GM21381 (cell line): ENCODE measurements at regions not wholly inside any gene's neighbourhood (a gene's known extent, or its start where the extent isn't known, plus 50 kb on each side); places are given as distances from the start of the nearest gene placed in this dataset.
"Not testable (repeated sequence)": the region's sequence is repeated elsewhere in the genome, so short reads cannot be mapped to it uniquely, and the experiment has no call there.

Source experiments
- ATAC-seq: cut with Tn5 transposase; IDR thresholded peaks from one replicate; pipeline ENCODE4 v1.9.1; 2021; ENCODE audit warnings: mild to moderate bottlenecking, moderate library complexity; ENCODE audit not compliant: unreplicated experiment

DNA sequence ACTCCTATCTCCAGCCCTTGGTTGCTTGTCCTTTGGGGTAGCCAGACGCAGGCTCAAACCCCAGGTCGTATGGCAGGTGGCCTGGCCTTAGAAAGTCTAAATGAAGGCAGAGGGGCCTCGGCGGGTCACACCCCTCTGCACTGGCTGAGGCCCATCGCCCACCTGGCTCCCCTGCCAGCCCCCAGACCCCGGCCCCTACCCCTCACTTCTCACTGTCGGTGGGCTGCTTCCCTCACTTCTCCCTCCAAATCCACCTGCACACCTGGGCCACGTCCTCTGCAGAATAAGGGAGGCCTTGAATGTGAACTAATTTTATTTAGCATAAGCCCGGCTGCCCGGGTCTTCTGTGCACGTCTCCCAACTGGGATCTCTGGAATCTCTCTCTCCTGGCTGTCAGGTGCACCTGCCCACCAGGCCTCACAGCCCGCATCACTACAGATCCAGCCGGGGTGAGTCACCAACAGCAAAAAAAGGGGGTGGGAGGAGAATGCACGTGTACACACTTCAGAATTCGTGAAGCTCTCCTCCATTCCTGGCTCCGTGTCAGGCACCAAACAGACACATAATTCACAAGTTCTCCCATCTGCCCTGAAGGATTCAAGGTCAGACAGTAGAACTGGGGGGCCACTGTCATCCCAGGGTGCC lies 107.5 kb upstream of the SIM2 start:
- ATAC-seq: no peak

DNA sequence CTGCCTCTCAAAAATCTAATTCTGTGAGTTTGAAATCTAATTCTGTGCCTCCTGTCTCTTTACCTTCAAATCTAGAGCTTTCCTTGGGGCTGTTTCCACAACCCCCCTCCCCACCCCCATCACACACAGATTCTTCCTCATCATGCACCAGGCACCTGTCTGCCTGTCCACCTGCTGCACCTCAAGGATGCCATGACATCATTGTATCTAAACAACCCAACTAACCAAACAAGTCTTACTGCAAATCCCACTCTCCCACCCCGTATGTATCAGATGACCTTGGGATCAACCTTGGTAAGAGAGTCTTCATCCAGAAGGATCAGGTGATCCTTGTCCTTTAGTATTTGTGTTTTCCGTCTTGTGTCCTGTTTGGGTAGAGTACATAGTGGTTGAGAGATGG lies 102.7 kb upstream of the SIM2 start:
- no peak for ATAC-seq

DNA sequence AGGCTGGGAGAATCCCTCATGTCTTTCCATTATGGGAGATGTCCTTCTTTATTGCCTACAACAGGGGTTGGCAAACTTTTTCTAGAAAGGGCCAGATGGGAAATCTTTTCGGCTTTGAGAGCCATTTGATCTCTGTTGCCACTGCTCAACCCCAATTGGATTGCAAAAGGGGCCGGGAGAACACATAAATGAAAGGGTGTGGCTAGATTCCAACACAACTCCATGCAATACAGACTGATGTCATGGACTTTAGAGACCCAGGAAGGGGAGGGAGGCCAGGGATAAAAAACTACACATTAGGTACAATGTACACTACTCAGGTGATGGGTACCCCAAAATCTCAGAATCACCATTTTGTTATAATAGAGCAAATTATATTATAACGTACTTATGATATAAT lies 97.6 kb upstream of the SIM2 start:
- ATAC-seq: no peak

DNA sequence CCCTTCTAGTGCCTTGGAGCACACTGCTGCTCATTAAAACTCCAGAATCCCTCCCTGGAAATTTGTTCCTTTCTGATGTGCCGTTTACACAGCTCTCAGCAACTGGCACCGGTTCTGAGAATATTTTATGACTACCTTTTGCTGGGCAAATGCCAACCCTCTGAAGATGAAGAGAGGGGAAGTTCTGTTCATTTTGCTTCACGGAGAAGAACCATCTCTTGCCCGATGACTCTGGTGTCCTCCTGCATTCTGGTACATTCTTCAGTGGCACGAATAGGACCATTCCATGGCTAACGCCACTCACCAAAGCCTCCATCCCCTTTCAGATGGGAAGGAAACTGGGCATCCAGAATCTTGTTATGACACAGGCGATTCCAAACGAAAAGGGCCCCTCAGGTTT lies 96.2 kb upstream of the SIM2 start:
- ATAC-seq: no peak

DNA sequence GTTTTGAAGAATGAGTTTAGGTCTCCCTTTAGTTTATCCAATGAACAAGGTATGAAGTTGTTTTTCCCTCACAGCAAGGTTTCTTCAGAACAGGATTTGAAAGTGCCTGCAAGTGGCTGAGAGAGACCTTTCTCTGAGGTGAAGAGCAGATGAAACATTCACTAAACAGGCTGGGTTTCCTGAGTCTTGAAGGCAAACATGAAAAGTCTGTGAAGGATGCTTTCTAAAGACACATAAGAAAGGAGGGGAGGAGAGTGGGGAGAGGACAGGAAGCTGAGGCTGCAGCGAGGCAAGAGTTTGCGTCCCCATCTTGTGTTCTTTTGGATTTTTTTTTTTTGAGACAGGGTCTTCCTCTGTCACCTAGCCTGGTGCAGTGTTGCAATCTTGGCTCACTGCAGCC lies 95.7 kb upstream of the SIM2 start:
- ATAC-seq: no peak

DNA sequence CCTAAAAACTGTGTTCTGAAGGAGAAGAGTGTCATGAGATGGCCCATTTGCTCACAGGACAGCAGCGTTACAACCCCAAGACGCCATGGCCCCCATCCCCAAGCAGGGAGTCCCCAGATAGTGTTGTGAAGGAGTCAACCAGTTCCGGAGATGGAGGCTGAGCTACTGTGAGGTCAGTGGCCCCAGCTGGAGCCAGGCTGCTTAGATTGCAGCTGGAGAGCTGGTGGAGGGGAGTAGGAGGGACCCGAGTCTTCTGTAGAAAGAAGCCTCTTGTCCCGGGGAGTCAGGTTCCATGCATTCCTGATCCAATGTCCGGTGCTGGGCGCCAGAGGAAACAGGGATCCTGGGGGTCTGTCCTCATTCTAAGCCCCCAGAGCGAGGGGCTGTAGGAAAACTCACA lies 93.5 kb upstream of the SIM2 start:
- no peak for ATAC-seq

DNA sequence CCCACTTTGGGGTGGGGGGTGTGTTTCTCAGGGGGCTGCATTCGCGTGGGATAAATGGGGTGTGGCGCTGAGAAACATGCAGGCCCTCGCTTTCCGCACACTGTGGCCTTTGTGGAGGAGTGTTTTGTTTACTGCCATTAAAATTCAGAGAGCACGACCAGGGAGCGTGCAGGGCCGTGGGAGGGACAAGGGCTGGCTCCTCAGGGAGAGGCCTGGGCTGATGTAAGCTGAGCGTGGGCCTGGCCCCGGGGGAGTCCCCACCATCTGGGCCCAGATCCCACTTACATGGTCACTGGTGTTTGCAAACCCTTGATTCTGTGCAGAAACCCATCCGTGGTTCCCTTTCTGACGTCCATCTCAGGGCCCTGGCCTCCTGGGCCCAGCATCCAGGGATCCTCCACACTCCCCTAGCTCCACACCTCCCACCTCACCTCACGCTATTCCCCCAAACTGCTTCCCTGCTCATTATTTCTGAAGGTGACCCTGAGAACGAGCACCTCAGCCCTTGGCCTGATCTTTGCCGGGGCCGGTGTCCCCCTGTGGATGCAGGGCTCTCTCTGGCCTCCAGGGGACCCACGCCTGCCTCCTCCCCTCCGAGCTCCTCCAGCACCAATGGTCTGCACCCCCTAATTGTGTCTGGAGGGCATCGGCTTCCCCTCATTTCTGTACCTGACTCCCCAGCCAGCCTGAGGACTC lies 92.5 kb upstream of the SIM2 start:
- ATAC-seq: no peak

DNA sequence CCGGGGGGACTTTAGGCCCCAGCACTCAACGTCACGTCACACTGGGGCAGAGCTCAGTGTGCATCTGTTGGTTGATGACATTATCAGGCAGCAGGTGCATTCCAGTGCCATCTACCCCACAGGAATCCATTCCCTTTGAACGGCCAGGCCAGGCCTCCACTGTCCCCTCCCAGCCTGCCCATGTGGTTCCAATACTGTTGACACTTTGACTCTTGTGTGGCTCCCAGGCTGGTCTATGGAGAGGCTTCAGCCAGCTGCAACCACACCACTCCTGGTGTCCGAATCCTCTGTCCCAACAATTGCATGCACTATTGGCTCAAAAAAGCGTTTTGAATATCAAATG lies 92.0 kb upstream of the SIM2 start:
- ATAC-seq: no peak

DNA sequence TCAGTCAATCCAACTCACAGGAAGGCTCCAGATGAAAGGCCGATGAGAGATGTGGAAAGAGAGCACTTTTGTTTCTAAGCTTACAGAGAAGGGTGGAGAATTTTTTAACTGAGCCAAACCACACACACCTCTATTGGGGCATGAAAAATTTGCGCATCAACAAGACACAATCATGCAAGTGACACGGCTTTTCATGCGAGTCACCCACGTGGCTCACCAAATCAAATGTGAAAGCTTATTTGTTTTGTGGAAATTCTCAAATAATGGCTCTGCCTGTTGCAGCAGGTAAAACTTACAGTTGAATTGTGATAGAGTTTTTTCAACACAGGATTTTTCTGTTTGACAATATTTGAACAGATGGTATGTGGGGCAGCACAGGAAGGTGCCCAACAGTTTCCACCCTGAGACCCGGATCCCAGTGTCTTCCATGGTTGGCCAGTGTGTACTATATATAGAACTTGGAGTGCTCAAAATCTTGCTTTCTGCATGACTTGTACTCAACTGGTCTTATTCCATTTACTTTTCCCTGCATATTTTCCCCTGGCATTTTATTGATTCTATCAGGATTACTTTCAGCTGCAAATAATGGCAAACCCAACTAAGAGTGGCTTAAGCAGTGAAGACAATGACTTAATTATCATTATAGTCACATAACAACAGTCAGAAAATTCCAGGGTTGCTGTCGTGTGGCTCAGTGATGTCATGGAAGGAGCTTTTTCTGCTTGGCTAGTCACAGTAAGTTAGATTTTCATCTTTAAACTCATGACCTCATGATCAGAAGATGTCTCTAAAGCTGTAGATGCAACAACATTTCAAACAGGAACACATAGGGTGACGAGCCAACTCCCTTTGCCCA lies 90.6 kb upstream of the SIM2 start:
- ATAC-seq: no peak

DNA sequence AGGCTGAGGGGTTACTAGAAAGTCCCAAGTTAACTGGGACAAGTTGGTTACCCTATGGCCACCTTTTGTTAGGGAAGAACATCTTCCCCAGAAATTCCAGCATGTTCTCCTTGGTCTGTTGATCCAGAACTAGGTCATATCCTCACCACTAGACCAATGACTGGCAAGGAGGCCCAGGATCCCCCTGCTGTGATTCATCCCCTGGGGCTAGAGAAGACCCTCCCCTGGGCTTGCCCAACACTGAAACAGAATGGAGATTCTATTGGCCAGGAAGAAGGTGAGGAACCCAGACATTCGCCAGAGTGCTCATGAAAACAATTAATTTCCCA lies 90.1 kb upstream of the SIM2 start:
- ATAC-seq: no peak

DNA sequence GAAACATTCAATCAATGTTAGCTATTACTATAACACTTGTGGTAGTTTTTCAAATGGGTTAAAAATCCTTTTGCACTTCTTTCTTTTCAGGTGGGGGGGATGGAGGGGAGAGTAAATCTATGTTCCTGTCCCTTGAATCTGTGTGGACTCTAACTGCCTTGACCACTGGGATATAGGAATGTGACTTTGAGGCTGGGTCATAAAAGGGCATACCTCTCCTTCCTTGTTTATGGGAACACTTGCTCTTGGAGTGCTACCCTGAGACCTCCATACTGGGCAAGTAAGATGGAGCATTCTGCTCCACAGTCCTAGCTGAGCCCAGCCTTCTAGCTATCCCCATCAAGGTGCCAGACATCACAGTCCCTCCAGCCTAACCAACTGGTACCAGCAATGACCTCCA lies 89.3 kb upstream of the SIM2 start:
- no peak for ATAC-seq

DNA sequence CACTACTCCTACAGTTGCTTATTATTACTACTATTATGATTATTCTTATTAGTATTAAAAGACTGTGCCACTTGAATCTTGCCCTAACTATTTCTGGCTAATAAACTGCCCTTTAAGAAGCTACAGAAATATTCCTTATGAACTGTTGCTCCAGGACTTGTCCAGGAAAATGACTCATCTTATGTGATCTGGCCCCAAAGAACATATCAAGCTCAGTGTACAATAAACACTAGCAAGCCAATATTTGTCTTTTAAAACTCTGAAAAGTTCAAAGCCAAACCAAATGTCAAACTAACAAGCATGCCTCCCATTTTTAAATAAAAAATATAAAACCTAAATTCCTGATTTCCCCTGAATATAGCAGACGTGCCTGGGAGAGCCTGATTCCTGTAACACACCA lies 88.7 kb upstream of the SIM2 start:
- no peak for ATAC-seq

DNA sequence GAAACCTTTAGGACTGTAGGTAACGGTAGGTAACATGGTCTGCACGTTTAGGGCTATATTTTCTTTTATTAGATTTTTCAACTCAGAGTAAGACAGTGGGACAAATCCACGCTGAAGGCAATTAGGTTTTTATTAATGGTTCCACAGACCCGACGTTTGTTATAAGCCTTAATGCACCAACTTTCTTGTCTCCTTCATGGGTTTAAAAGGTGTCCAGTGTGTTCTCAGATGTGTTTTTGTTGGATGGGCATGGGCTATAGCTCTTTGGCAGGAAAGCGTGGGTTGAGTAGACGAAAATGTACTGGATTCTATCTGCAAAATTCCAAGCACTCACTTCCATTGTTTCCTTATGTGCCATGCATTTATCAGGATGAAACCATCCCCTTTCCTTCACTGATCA lies 88.0 kb upstream of the SIM2 start:
- ATAC-seq: no peak

DNA sequence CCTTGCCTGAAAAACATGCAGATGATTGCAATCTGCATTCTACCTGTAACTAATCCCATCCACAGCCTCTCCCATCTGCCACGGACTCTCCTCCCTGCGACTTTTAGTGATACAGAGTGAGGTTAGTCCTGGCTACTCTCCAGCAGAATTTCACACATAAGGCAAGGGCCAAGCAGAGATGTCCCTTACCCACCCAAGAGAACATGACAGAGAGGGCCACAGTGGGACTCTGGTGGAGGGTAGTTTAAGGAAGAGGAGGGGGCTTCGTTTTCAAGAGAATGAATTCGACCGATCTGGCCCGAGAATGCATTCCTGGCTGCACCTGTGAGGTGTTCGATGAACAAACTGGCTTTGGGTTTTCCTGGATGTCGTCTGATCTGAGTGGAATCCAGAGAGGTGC lies 87.5 kb upstream of the SIM2 start:
- ATAC-seq: no peak

DNA sequence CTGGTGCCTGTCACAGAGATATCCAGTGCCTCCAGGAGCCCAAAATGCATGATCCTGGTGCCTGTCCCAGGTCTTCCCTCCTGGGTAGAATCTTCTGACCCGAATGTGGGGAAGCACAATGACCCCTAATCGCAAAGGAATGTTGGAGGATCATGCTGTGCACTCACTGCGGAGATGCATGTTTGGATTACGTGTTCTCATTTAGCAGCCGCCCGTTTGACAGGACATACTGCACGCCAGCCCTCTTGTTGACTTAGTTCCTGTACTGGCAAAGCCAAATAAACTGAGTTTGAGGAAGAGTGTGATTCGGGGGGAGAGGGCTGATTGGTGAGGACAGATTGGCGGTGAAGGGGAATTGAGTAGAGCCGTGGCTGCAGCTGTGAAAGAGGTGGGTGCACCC lies 85.9 kb upstream of the SIM2 start:
- no peak for ATAC-seq

DNA sequence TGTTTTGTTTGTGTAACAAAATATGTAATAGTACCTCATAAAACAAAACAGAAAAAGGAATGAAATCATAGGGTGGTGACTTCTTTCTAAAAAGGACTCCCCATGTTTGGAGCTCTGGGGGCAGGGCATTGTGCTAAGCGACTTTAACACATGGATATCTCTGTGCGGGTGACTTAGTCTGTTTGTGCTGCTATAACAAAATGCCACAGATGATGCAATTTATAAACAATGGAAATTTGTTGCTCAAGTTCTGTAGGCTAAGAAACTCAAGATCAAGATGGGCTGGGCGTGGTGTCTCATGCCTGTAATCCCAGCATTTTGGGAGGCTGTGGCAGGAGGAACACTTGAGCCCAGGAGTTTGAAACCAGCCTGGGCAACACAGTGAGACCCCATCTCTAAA lies 85.4 kb upstream of the SIM2 start:
- no peak for ATAC-seq

DNA sequence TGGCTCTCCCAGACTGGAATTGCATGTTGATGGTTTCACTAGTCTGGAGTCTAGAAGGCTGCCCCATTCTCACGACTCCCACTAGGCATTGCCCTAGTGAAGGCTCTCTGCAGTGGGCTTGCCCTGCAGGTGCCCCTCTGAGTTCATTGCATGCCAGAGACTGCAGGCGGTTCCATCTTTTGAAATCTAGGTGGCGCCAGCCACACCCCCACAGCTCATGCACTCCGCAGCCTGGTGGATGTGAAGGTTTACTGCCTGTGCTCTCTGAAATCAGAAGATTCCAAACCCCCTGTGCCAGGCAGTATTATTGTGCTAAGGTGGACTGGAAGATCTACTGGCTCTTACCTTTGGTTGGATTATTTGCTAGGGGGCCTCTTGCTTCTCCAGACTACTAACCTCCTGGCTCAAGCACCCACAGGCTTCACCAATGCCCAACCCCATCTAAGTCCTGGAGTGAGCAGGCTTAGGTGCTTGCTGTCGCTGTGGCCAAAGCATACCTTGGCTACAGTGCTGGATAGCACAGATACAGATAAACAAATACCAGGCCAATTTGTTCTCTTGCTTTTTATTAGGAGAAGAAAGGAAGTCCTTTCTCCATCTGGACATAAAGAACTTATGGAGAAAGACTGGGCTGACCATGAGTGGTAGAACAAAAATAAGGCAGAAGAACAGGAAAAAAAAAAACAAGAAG lies 83.5 kb upstream of the SIM2 start:
- no peak for ATAC-seq

DNA sequence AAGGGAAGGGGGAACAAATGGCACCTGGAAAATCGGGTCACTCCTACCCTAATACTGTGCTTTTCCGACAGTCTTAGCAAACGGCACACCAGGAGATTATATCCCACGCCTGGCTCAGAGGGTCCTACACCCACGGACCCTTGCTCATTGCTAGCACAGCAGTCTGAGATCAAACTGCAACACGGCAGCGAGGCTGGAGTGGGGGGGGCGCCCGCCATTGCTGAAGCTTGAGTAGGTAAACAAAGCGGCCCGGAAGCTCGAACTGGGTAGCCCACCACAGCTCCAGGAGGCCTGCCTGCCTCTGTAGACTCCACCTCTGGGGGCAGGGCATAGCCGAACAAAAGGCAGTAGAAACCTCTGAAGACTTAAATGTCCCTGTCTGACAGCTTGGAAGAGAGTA lies 82.1 kb upstream of the SIM2 start:
- ATAC-seq: not testable (repeated sequence)

DNA sequence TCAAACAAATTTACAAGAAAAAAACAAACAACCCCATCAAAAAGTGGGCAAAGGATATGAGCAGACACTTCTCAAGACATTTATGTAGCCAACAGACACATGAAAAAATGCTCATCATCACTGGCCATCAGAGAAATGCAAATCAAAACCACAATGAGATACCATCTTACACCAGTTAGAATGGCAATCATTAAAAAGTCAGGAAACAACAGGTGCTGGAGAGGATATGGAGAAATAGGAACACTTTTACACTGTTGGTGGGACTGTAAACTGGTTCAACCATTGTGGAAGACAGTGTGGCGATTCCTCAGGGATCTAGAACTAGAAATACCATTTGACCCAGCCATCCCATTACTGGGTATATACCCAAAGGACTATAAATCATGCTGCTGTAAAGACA lies 77.1 kb upstream of the SIM2 start:
- ATAC-seq: not testable (repeated sequence)

DNA sequence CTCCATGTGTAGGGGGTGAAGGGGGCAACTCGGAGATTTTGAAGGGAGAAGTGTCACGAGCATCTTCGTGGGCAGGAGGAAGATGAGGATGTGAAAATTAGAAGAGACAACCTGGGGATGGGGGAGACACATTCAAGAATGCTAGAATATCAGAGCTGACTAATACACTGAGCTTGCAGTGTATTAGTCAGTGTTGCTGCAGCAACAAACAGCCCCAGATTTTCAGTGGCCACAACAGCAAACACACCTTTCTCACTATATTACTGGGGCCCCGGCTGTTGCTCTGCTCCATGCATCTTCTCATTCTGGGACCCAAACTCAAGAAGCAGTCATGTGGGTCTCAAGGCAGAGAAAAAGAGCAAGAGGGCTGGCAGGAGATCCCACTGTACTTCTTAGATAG lies 74.8 kb upstream of the SIM2 start:
- ATAC-seq: no peak

DNA sequence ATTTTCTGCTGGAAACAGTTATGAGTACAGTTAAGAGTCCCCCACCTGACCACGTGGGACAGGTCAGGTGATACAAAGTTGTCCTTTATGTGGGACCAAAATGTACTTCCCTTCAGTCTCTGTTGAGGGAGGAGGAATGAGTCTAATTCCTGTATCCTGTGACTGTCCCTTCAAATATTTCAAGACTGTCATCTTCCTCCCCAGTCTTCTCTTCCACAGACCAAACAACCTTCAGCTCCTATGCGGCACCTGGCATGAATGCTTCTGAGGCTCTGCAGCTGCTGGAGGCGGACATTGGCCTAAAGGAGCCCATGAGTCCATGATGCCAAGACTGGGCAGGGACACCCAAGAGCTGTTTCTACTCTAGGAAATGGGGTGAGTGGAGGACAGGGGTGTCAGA lies 72.1 kb upstream of the SIM2 start:
- ATAC-seq: no peak

DNA sequence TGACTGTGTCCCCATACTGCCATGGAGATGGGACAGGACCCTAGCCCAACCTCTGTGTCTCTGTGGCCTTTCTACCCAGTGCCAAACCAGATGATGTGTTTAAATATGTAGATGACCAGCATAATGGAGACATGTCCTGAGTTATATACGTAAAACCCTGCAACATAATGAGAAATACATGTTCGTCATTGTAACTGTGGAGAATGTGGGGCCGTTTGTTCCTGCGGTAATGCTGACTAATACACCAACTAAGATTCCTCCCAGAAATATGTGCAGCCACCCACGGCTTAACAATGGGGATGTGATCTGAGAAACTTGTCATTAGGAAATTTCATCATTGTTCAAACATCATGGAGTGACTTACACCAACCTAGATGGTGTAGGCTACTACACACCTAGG lies 71.7 kb upstream of the SIM2 start:
- no peak for ATAC-seq
